Mucosa of descending colon (tissue), 3 donors: ENCODE measurements at regions not wholly inside any gene's neighbourhood (a gene's known extent, or its start where the extent isn't known, plus 50 kb on each side); places are given as distances from the start of the nearest gene placed in this dataset.

ENCODE experiments used
- ATAC-seq: fragments of 200-7000 bp; cut with Tn5 transposase; one replicate; pipeline ENCODE4 v1.9.1; 2020; ENCODE audit warnings: mild to moderate bottlenecking, moderate library complexity
- DNase-seq, 3 donors: peaks; one replicate each; pipeline ENCODE4 v3.0.0-alpha.2; 2020
- H3K36me3 ChIP-seq: fragments of 200-600 bp; one replicate; pipeline ENCODE4 v1.8.0; 2021; ENCODE audit warnings: low read depth, mild to moderate bottlenecking
- H3K4me1 ChIP-seq: fragments of 200-600 bp; one replicate; pipeline ENCODE4 v1.8.0; 2021; ENCODE audit warnings: low read depth, mild to moderate bottlenecking
- H3K4me3 ChIP-seq: fragments of 200-600 bp; one replicate; pipeline ENCODE4 v1.8.0; 2021; ENCODE audit warnings: mild to moderate bottlenecking
- H3K9me3 ChIP-seq: fragments of 200-600 bp; one replicate; pipeline ENCODE4 v1.8.0; 2021; ENCODE audit warnings: mild to moderate bottlenecking
- intact Hi-C, 2 donors: fragments of 100-400 bp; cut with DNase I in 1 of 2; cut with micrococcal nuclease in 1 of 2; formaldehyde crosslinking; loops; one replicate each; pipeline versions ENCODE4 v1.11.0 to v1.11.1; 2022; cut with DNase I, micrococcal nuclease
- TF ChIP-seq, protein P1 (sequence below): fragments of 200-600 bp; IDR thresholded peaks from one replicate; pipeline ENCODE4 v1.8.0; 2022; ENCODE audit warnings: antibody characterized with exemption, mild to moderate bottlenecking
- donor health status: DM: no; HTN: no; CAD: no; lungs with moderate emphysema.
- donor health status: DM: no; HTN: no; CAD: no.
- donor health status: DM: no; HTN: yes; CAD: no.

GRCh38 chr6:95660544-95660943, 83.2 kb downstream of the MANEA start:
- no peak for DNase-seq
- ATAC-seq: no peak
- TF ChIP-seq, protein P1, sequence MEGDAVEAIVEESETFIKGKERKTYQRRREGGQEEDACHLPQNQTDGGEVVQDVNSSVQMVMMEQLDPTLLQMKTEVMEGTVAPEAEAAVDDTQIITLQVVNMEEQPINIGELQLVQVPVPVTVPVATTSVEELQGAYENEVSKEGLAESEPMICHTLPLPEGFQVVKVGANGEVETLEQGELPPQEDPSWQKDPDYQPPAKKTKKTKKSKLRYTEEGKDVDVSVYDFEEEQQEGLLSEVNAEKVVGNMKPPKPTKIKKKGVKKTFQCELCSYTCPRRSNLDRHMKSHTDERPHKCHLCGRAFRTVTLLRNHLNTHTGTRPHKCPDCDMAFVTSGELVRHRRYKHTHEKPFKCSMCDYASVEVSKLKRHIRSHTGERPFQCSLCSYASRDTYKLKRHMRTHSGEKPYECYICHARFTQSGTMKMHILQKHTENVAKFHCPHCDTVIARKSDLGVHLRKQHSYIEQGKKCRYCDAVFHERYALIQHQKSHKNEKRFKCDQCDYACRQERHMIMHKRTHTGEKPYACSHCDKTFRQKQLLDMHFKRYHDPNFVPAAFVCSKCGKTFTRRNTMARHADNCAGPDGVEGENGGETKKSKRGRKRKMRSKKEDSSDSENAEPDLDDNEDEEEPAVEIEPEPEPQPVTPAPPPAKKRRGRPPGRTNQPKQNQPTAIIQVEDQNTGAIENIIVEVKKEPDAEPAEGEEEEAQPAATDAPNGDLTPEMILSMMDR: no peak
- no peak overlapping the region for H3K4me3 ChIP-seq
- intact Hi-C loops: no loop called here
- no peaks in the 10 kb centered on the region for H3K4me1 ChIP-seq
- H3K36me3 ChIP-seq: no peaks in the 10 kb centered on the region
- H3K9me3 ChIP-seq: no peaks in the 10 kb centered on the region

- no peaks in the 10 kb centered on the region for H3K9me3 ChIP-seq
- ATAC-seq (no peak), DNase-seq (peak in 1 of 3 donors; percentile 34)
- H3K4me1 ChIP-seq: no peaks in the 10 kb centered on the region
- TF ChIP-seq, protein P1: no peak
- H3K36me3 ChIP-seq: no peaks in the 10 kb centered on the region
- no peak overlapping the region for H3K4me3 ChIP-seq
- intact Hi-C loops: no loop called here
Observed at GRCh38 chr6:95670011-95670463, 92.7 kb downstream of the MANEA start.

- H3K9me3 ChIP-seq: no peaks in the 10 kb centered on the region
- TF ChIP-seq, protein P1: no peak
- DNase-seq (no peak), ATAC-seq (no peak)
- intact Hi-C loops: no loop called here
- no peaks in the 10 kb centered on the region for H3K4me1 ChIP-seq
- no peaks in the 10 kb centered on the region for H3K36me3 ChIP-seq
- H3K4me3 ChIP-seq: no peak overlapping the region
Observed at GRCh38 chr6:95676011-95676628, 98.8 kb downstream of the MANEA start.

- ATAC-seq (no peak), DNase-seq (no peak)
- Histone ChIP-seq H3K9me3 (no peaks in the 10 kb centered on the region), H3K4me3 (no peak overlapping the region), H3K36me3 (no peaks in the 10 kb centered on the region), H3K4me1 (no peaks in the 10 kb centered on the region)
- intact Hi-C loops: no loop called here
- TF ChIP-seq, protein P1: no peak
Observed at GRCh38 chr6:95679981-95680380, 102.6 kb downstream of the MANEA start.

DNA sequence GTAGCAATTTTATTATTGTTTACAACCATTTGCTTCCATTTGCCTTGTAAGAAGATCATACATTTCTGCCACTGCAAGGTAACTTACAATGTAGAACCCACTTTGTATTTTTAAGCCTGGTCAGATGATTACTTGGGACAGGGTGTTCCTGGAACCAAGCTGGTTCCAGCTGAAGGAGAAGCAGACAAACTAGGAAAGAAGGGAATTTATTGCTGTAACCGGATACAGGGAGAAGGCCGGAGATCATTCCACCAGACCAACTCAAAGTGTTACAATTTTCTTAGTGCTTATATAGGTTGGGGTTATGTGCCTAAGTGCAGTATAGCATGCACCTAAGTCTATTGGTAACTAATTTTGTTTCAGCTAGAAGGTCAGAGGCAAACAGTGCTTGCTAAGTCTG, 104.4 kb downstream of the MANEA start:
- no peaks in the 10 kb centered on the region for H3K4me1 ChIP-seq
- no peak for DNase-seq
- H3K4me3 ChIP-seq: no peak overlapping the region
- TF ChIP-seq, protein P1: no peak
- ATAC-seq: no peak
- intact Hi-C loops: no loop called here
- H3K36me3 ChIP-seq: no peaks in the 10 kb centered on the region
- no peaks in the 10 kb centered on the region for H3K9me3 ChIP-seq

GRCh38 chr6:95682476-95682875, 105.1 kb downstream of the MANEA start:
- intact Hi-C loops: no loop called here
- no peaks in the 10 kb centered on the region for H3K9me3 ChIP-seq
- no peaks in the 10 kb centered on the region for H3K4me1 ChIP-seq
- DNase-seq (no peak), ATAC-seq (no peak)
- H3K36me3 ChIP-seq: no peaks in the 10 kb centered on the region
- no peak overlapping the region for H3K4me3 ChIP-seq
- TF ChIP-seq, protein P1: no peak
